ENCODE measurements at regions not wholly inside any gene's neighbourhood (a gene's known extent, or its start where the extent isn't known, plus 50 kb on each side); places are given as distances from the start of the nearest gene placed in this dataset.

DNA sequence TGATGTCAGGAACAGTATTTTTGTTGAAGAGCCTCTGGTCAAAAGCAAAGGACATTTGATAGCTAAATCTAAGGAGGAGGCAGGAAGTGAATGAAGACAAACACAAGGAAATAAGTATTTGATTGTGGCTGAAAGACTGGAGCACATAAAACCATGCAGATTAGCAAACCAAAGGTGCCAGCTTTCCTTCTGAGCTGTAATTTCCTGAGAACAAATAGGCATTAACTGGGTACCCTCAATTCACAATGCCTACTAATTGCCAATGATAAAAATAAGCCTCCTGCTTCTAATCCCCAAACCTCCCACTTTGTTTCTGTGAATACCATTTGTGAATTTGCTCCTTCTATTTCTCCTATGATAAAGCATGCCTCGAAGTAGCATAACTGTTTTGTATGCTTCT lies 1279.6 kb upstream of the USP15 start:
- DNase-seq (ENCODE audit: low spot score), result no peak
- in situ Hi-C loops (cut with MboI; ENCODE audit: low pct_unique_long_range_greater_than_20kb, low sequenced_read_pairs, unreplicated experiment), result no loop called here
- TF ChIP-seq, protein P1, sequence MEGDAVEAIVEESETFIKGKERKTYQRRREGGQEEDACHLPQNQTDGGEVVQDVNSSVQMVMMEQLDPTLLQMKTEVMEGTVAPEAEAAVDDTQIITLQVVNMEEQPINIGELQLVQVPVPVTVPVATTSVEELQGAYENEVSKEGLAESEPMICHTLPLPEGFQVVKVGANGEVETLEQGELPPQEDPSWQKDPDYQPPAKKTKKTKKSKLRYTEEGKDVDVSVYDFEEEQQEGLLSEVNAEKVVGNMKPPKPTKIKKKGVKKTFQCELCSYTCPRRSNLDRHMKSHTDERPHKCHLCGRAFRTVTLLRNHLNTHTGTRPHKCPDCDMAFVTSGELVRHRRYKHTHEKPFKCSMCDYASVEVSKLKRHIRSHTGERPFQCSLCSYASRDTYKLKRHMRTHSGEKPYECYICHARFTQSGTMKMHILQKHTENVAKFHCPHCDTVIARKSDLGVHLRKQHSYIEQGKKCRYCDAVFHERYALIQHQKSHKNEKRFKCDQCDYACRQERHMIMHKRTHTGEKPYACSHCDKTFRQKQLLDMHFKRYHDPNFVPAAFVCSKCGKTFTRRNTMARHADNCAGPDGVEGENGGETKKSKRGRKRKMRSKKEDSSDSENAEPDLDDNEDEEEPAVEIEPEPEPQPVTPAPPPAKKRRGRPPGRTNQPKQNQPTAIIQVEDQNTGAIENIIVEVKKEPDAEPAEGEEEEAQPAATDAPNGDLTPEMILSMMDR (IDR thresholded peaks at IDR 0.05; ENCODE audit: extremely low read depth, insufficient read depth, missing control alignments), result no peak

DNA sequence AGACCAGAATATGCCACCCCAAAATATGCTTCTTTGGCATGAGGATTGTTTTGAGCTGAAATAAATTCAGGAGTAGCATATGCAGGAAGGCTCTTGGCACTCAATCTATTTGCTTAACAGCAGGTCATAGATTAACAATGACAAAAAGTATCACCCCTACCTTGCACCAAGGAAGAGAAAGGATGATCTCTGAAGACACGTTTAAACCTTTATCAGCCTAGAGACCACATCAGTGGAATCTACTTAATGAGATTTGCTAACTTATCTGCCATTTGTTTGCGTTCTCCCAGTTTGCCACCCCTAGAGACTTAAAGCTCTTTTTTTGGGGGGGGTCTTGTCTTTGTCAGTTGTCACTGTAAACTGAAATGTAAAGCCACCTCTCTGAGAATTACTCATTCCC lies 1278.7 kb upstream of the USP15 start:
- TF ChIP-seq, protein P1 (IDR thresholded peaks at IDR 0.05; ENCODE audit: extremely low read depth, insufficient read depth, missing control alignments), result no peak
- in situ Hi-C loops (cut with MboI; ENCODE audit: low pct_unique_long_range_greater_than_20kb, low sequenced_read_pairs, unreplicated experiment), result no loop called here
- DNase-seq (ENCODE audit: low spot score), result no peak

DNA sequence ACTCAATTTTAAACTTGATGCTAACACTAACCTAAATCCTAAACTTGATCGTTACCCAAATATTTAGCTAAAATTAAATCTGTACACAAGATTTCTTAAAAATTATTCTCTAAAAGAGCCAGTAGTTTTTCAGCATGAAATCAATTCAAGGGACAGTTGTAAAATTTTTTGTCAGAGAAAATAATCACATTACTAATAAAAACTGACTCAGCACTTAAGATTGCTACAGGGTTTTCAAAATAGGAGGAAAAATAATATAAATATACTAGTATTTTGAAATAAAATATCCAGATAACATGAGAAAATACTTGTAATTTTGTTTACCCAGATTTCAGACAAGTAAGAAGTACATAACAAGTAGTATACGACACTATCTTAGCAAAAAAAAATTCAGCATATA lies 1268.1 kb upstream of the USP15 start:
- in situ Hi-C loops (cut with MboI; ENCODE audit: low pct_unique_long_range_greater_than_20kb, low sequenced_read_pairs, unreplicated experiment), result no loop called here
- no peak for DNase-seq (ENCODE audit: low spot score)
- TF ChIP-seq, protein P1 (IDR thresholded peaks at IDR 0.05; ENCODE audit: extremely low read depth, insufficient read depth, missing control alignments), result no peak

DNA sequence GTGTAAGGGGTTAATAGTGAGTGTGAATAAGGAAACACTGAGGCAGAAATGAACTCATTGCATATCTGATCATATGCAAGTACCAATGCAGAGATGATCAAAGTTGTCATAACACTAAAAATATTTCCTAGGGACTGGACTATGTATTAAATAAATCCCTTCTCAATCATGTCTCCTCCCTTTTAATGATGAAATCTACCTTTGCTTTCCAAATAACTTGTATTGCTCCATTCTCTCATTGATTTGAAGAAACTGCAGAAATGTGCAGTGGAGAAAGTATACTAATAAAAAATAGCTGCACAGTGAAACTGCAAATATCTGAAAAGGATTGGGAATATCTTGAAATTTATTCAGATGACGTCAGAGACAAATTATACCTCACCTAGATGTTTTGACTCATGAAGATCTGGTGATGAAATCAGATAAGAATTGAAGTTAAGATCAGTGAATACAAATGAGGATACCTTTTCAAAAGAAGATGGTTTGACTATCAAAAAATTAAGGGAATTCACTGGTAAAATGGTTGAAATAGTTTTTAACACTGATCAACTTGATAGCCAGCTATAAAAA lies 1264.9 kb upstream of the USP15 start:
- TF ChIP-seq, protein P1 (IDR thresholded peaks at IDR 0.05; ENCODE audit: extremely low read depth, insufficient read depth, missing control alignments), result no peak
- in situ Hi-C loops (cut with MboI; ENCODE audit: low pct_unique_long_range_greater_than_20kb, low sequenced_read_pairs, unreplicated experiment), result no loop called here

DNA sequence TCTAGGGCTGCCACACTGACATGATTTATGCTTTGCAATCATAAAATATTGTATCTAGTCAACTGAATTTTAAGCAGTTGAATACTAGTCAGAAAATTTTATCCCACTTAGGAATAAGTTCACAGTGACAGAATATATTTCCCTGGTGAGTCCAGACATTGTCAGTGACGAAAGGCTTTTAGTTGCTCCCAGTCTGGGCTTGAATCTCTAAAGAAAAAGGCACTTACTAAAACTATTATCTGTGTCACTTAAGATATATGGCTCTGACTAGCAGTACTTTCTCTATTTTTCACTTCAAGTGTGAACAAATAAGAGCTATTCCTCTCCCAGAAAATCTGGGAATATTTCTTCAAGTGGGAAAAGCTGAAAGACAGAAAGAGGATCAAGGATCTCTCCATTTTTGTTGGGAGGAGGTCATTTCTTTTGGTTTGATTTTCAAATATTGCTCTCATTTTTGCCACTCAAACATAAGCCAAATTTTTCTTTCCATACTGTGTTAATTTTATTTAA lies 1262.3 kb upstream of the USP15 start:
- DNase-seq (ENCODE audit: low spot score), result no peak
- TF ChIP-seq, protein P1 (IDR thresholded peaks at IDR 0.05; ENCODE audit: extremely low read depth, insufficient read depth, missing control alignments), result no peak
- in situ Hi-C loops (cut with MboI; ENCODE audit: low pct_unique_long_range_greater_than_20kb, low sequenced_read_pairs, unreplicated experiment), result no loop called here

More for the DNA sequence above, 1264.9 kb upstream of the USP15 start:
- no peak for DNase-seq (ENCODE audit: low spot score)

DNA sequence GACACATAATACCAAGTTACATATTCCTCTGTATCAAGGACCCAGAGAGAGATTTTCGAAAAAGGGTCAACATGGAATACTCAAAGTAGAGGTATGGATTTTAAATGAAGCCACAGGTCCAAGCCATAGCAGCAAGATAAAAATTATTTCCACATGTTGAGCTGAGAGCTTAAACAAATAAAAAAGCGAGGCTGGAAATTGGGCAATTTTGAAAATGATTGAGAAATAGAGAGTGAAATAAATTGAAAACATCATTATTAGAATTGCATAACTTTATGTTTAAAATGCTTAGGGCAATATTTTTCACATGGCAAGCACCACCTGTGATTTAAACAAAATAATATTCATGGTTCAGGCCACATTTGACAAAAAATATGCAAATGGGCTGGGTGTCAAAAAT lies 1251.0 kb upstream of the USP15 start:
- in situ Hi-C loops (cut with MboI; ENCODE audit: low pct_unique_long_range_greater_than_20kb, low sequenced_read_pairs, unreplicated experiment), result no loop called here
- DNase-seq (ENCODE audit: low spot score), result no peak
- TF ChIP-seq, protein P1 (IDR thresholded peaks at IDR 0.05; ENCODE audit: extremely low read depth, insufficient read depth, missing control alignments), result no peak
